WTC11 (cell line): ENCODE measurements at regions not wholly inside any gene's neighbourhood (a gene's known extent, or its start where the extent isn't known, plus 50 kb on each side); places are given as distances from the start of the nearest gene placed in this dataset.

Experiments used
- ATAC-seq: fragments of 200-7000 bp; cut with Tn5 transposase; 2 replicates; pipeline ENCODE4 v1.10.0; 2021; ENCODE audit warnings: mild to moderate bottlenecking, moderate library complexity
- CTCF ChIA-PET: fragments of 300-600 bp; sonication (Branson Sonifier 250); formaldehyde crosslinking; loops from one replicate; lab custom pipeline; 2021; ENCODE audit warnings: antibody characterized with exemption; lab: Charles Lee
- POLR2A ChIA-PET: fragments of 350-600 bp; sonication (Branson Sonifier 250); formaldehyde crosslinking; loops from one replicate; lab custom pipeline; 2021; ENCODE audit warnings: antibody characterized with exemption; lab: Charles Lee
- DNase-seq: peaks from one replicate; pipeline ENCODE4 v3.0.0; 2021; ENCODE audit warnings: low spot score
- H3K27ac Mint-ChIP-seq: 2 replicates; pipeline ENCODE4 v1.8.0; 2021; ENCODE audit warnings: mixed read lengths
- H3K27me3 Mint-ChIP-seq: 2 replicates; pipeline ENCODE4 v1.8.0; 2021; ENCODE audit warnings: low read depth, mild to moderate bottlenecking, moderate library complexity, mixed read lengths
- H3K36me3 Mint-ChIP-seq: 2 replicates; pipeline ENCODE4 v1.8.0; 2021; ENCODE audit warnings: mixed read lengths
- H3K4me1 Mint-ChIP-seq: 2 replicates; pipeline ENCODE4 v1.8.0; 2022; ENCODE audit warnings: mixed read lengths
- H3K4me3 Mint-ChIP-seq: 2 replicates; pipeline ENCODE4 v1.8.0; 2021; ENCODE audit warnings: mild to moderate bottlenecking, moderate library complexity, mixed read lengths
- H3K9me3 Mint-ChIP-seq: 2 replicates; pipeline ENCODE4 v1.8.0; 2021; ENCODE audit warnings: mixed read lengths
- ARID4B ChIP-seq: sonication (generic); formaldehyde crosslinking; IDR thresholded peaks from 2 replicates; pipeline ENCODE4 v1.8.0; 2023; ENCODE audit warnings: missing genetic modification reagents, mild to moderate bottlenecking, borderline replicate concordance
- CREB1 ChIP-seq: sonication (generic); formaldehyde crosslinking; IDR thresholded peaks from 2 replicates; pipeline ENCODE4 v1.8.0; 2023; ENCODE audit warnings: mild to moderate bottlenecking, missing genetic modification reagents
- CREM ChIP-seq: sonication (generic); formaldehyde crosslinking; IDR thresholded peaks from 2 replicates; pipeline ENCODE4 v1.8.1; 2022; ENCODE audit warnings: mild to moderate bottlenecking, missing genetic modification reagents, moderate library complexity
- ERG ChIP-seq: fragments of 250-450 bp; sonication (Bioruptor Pico); IDR thresholded peaks from 2 replicates; pipeline ENCODE4 v1.8.0; 2021; ENCODE audit warnings: mild to moderate bottlenecking
- ESRRA ChIP-seq: sonication (generic); formaldehyde crosslinking; IDR thresholded peaks from 2 replicates; pipeline ENCODE4 v1.8.1; 2022; ENCODE audit warnings: mild to moderate bottlenecking, missing genetic modification reagents, borderline replicate concordance
- FOXJ3 ChIP-seq: sonication (generic); formaldehyde crosslinking; IDR thresholded peaks from 2 replicates; pipeline ENCODE4 v1.9.0; 2021; ENCODE audit warnings: missing genetic modification reagents, mild to moderate bottlenecking, borderline replicate concordance
- GABPB1 ChIP-seq: sonication (generic); formaldehyde crosslinking; IDR thresholded peaks from 2 replicates; pipeline ENCODE4 v1.8.1; 2023; ENCODE audit warnings: mild to moderate bottlenecking, missing genetic modification reagents
- JAZF1 ChIP-seq: fragments of 250-450 bp; sonication (Bioruptor Pico); IDR thresholded peaks from 2 replicates; pipeline ENCODE4 v1.9.0; 2021; ENCODE audit warnings: moderate library complexity, mild to moderate bottlenecking, inconsistent platforms
- KAT7 ChIP-seq: sonication (generic); formaldehyde crosslinking; IDR thresholded peaks from 2 replicates; pipeline ENCODE4 v1.8.1; 2023; ENCODE audit warnings: missing genetic modification reagents, mild to moderate bottlenecking, borderline replicate concordance
- NFATC4 ChIP-seq: fragments of 250-450 bp; sonication (Bioruptor Pico); IDR thresholded peaks from 2 replicates; pipeline ENCODE4 v1.9.0; 2021; ENCODE audit warnings: mild to moderate bottlenecking
- NR1H2 ChIP-seq: sonication (generic); formaldehyde crosslinking; IDR thresholded peaks from 2 replicates; pipeline ENCODE4 v1.9.0; 2021; ENCODE audit warnings: mild to moderate bottlenecking, moderate library complexity, missing genetic modification reagents
- PRDM15 ChIP-seq: sonication (generic); formaldehyde crosslinking; IDR thresholded peaks from 2 replicates; pipeline ENCODE4 v1.8.0; 2022; ENCODE audit warnings: missing genetic modification reagents
- RELA ChIP-seq: sonication (generic); formaldehyde crosslinking; IDR thresholded peaks from 2 replicates; pipeline ENCODE4 v1.8.1; 2022; ENCODE audit warnings: missing genetic modification reagents, mild to moderate bottlenecking, borderline replicate concordance
- RORB ChIP-seq: fragments of 250-450 bp; sonication (Bioruptor Pico); IDR thresholded peaks from 2 replicates; pipeline ENCODE4 v1.9.0; 2021; ENCODE audit warnings: mild to moderate bottlenecking
- SP1 ChIP-seq: sonication (generic); formaldehyde crosslinking; conservative IDR thresholded peaks from 2 replicates; pipeline ENCODE4 v1.8.1; 2022; ENCODE audit warnings: missing genetic modification reagents
- STAT6 ChIP-seq: sonication (generic); formaldehyde crosslinking; conservative IDR thresholded peaks from 2 replicates; pipeline ENCODE4 v1.8.1; 2023; ENCODE audit warnings: mild to moderate bottlenecking, low read depth, missing genetic modification reagents, moderate library complexity
- ZBTB21 ChIP-seq: sonication (generic); formaldehyde crosslinking; IDR thresholded peaks from 2 replicates; pipeline ENCODE4 v1.8.1; 2023; ENCODE audit warnings: mild to moderate bottlenecking, missing genetic modification reagents, borderline replicate concordance
- ZBTB43 ChIP-seq: sonication (generic); formaldehyde crosslinking; IDR thresholded peaks from 2 replicates; pipeline ENCODE4 v1.8.1; 2023; ENCODE audit warnings: mild to moderate bottlenecking, missing genetic modification reagents
- ZNF219 ChIP-seq: sonication (generic); formaldehyde crosslinking; IDR thresholded peaks from 2 replicates; pipeline ENCODE4 v1.8.0; 2023; ENCODE audit warnings: missing genetic modification reagents, mild to moderate bottlenecking, borderline replicate concordance
- ZNF423 ChIP-seq: fragments of 250-450 bp; sonication (Bioruptor Pico); IDR thresholded peaks from 2 replicates; pipeline ENCODE4 v2.1.2; 2022; ENCODE audit warnings: mild to moderate bottlenecking, moderate library complexity
- ZNF512 ChIP-seq: sonication (generic); formaldehyde crosslinking; IDR thresholded peaks from 2 replicates; pipeline ENCODE4 v1.8.1; 2022; ENCODE audit warnings: missing genetic modification reagents, borderline replicate concordance

- Mint-ChIP-seq H3K9me3 (peaks cover 13% of the 10 kb centered on the region), H3K27ac (no peak overlapping the region), H3K27me3 (no peaks in the 10 kb centered on the region), H3K36me3 (no peaks in the 10 kb centered on the region), H3K4me1 (no peaks in the 10 kb centered on the region), H3K4me3 (no peak overlapping the region)
- no peak for ATAC-seq
- TF ChIP-seq STAT6 (no peak), NR1H2 (no peak)
- POLR2A ChIA-PET = no interaction called here
- CTCF ChIA-PET = no interaction called here
- DNase-seq = no peak
These were observed 404.6 kb downstream of the DMRT2 start for GRCh38 chr9:1454616-1455347.

- ATAC-seq = no peak
- no peak for DNase-seq
- no peaks in the 10 kb centered on the region for H3K36me3 Mint-ChIP-seq
- no peak overlapping the region for H3K4me3 Mint-ChIP-seq
- H3K4me1 Mint-ChIP-seq = peaks cover 8% of the 10 kb centered on the region
- H3K27me3 Mint-ChIP-seq = no peaks in the 10 kb centered on the region
- ChIA-PET POLR2A (no interaction called here), CTCF (no interaction called here)
- peaks cover 10% of the 10 kb centered on the region for H3K9me3 Mint-ChIP-seq
- no peak overlapping the region for H3K27ac Mint-ChIP-seq
- TF ChIP-seq ZBTB21 (CRISPR knock-in tag) = no peak
- no peak for TF ChIP-seq CREM
- TF ChIP-seq RELA (CRISPR knock-in tag) = no peak
- TF ChIP-seq JAZF1 (CRISPR knock-in tag) = no peak
- no peak for TF ChIP-seq ZNF423 (CRISPR knock-in tag)
- TF ChIP-seq ZNF219 (CRISPR knock-in tag) = no peak
- no peak for TF ChIP-seq FOXJ3 (CRISPR knock-in tag)
- TF ChIP-seq SP1 (CRISPR knock-in tag) = no peak
- no peak for TF ChIP-seq ZNF512 (CRISPR knock-in tag)
- no peak for TF ChIP-seq RORB (CRISPR knock-in tag)
- TF ChIP-seq ERG = no peak
- TF ChIP-seq NFATC4 = no peak
- TF ChIP-seq KAT7 (CRISPR knock-in tag) = no peak
- TF ChIP-seq ESRRA = no peak
- no peak for TF ChIP-seq ARID4B
- no peak for TF ChIP-seq CREB1 (CRISPR knock-in tag)
- TF ChIP-seq GABPB1 (CRISPR knock-in tag) = no peak
- TF ChIP-seq PRDM15 (CRISPR knock-in tag) = no peak
- no peak for TF ChIP-seq ZBTB43 (CRISPR knock-in tag)
These were observed 405.6 kb downstream of the DMRT2 start for GRCh38 chr9:1455766-1456165.
